ENCODE measurements at regions not wholly inside any gene's neighbourhood (a gene's known extent, or its start where the extent isn't known, plus 50 kb on each side); places are given as distances from the start of the nearest gene placed in this dataset.

- TF ChIP-seq GABPA (IDR thresholded peaks at IDR 0.05; ENCODE audit: borderline replicate concordance, insufficient read depth, low read length) (no peak), YY1 (IDR thresholded peaks at IDR 0.05; ENCODE audit: low read depth, low read length) (no peak)
Observed at GRCh38 chr10:108496106-108496505, 1331.6 kb upstream of the SORCS1 start (continued).
